ENCODE measurements at regions not wholly inside any gene's neighbourhood (a gene's known extent, or its start where the extent isn't known, plus 50 kb on each side); places are given as distances from the start of the nearest gene placed in this dataset.
"Not testable (repeated sequence)": the region's sequence is repeated elsewhere in the genome, so short reads cannot be mapped to it uniquely, and the experiment has no call there.

DNA sequence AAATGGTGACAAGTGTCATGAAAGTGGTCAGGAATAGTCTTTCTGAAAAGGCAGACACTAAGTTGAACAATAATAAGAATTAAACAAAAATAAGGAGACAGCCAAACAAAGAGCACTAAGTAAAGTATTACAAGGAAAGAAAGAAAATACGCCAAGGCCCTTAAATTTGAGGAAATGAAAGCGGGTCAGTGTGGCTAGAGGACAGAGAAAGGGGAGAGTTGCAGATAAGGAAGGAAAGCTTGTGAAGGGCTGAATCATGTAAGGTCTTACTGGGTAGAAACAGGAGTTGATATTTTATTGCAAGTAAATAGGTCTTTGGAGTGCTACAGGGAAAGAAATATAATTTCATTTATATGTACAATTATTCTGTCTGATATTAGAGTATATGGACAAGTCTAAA, 732.1 kb downstream of the EPHA7 start:
- no peak overlapping the region for H3K4me3 ChIP-seq (ENCODE audit: low read depth, low read length)
- TF ChIP-seq, protein P1, sequence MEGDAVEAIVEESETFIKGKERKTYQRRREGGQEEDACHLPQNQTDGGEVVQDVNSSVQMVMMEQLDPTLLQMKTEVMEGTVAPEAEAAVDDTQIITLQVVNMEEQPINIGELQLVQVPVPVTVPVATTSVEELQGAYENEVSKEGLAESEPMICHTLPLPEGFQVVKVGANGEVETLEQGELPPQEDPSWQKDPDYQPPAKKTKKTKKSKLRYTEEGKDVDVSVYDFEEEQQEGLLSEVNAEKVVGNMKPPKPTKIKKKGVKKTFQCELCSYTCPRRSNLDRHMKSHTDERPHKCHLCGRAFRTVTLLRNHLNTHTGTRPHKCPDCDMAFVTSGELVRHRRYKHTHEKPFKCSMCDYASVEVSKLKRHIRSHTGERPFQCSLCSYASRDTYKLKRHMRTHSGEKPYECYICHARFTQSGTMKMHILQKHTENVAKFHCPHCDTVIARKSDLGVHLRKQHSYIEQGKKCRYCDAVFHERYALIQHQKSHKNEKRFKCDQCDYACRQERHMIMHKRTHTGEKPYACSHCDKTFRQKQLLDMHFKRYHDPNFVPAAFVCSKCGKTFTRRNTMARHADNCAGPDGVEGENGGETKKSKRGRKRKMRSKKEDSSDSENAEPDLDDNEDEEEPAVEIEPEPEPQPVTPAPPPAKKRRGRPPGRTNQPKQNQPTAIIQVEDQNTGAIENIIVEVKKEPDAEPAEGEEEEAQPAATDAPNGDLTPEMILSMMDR (IDR thresholded peaks at IDR 0.05; ENCODE audit: low read depth, low read length) = no peak
- TF ChIP-seq POLR2A (IDR thresholded peaks at IDR 0.05; ENCODE audit: extremely low read depth, insufficient read length) (no peak), MYC (IDR thresholded peaks at IDR 0.05; ENCODE audit: low read depth, low read length) (no peak)
- TF ChIP-seq, protein P2, sequence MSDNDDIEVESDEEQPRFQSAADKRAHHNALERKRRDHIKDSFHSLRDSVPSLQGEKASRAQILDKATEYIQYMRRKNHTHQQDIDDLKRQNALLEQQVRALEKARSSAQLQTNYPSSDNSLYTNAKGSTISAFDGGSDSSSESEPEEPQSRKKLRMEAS (IDR thresholded peaks at IDR 0.05; ENCODE audit: low read depth, low read length) = no peak
- peak; percentile 33 for DNase-seq (ENCODE audit: low read depth)

DNA sequence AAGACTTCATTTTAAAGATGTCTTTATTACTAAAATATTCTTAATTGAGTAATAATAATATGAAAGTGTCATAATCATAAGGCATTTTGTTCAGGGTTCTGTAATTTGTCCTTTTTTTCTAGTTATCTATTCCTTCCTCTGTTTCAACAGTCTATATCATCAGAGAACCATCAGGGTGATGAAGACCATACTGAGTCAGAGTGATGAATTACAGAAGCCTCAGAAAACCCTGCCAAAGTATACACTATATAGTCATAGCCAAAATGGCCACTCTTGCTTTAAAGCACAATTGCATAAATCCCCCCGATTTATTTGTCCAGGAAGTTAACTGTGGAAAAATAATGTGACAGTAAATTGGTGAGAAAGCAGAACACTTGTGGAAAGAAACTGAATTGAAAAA, 735.0 kb downstream of the EPHA7 start:
- TF ChIP-seq, protein P2 (IDR thresholded peaks at IDR 0.05; ENCODE audit: low read depth, low read length) = no peak
- TF ChIP-seq MYC (IDR thresholded peaks at IDR 0.05; ENCODE audit: low read depth, low read length) = no peak
- no peak for TF ChIP-seq POLR2A (IDR thresholded peaks at IDR 0.05; ENCODE audit: extremely low read depth, insufficient read length)
- DNase-seq (ENCODE audit: low read depth) = no peak
- no peak overlapping the region for H3K4me3 ChIP-seq (ENCODE audit: low read depth, low read length)

DNA sequence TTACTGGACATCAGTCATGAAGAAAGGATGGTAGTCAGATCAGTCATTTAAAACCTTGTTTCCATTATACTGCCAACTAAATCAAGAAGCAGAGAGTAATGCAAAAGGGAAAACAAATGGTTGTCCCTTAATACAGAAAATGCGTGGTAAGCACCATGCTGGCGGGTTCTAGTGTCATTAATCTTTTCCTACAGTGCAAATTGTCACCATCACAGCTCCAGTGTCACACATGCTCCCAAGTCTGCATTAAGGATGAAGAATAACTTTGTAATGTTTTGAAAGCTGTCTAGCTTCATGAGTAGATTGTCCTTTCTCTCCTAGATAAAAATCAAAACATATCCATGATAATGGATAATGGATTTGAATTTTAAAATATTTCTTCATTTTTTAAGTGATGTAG, 735.6 kb downstream of the EPHA7 start:
- TF ChIP-seq, protein P2 (IDR thresholded peaks at IDR 0.05; ENCODE audit: low read depth, low read length) = no peak
- TF ChIP-seq POLR2A (IDR thresholded peaks at IDR 0.05; ENCODE audit: extremely low read depth, insufficient read length) (no peak), MYC (IDR thresholded peaks at IDR 0.05; ENCODE audit: low read depth, low read length) (no peak)
- TF ChIP-seq, protein P1 (IDR thresholded peaks at IDR 0.05; ENCODE audit: low read depth, low read length) = no peak
- no peak overlapping the region for H3K4me3 ChIP-seq (ENCODE audit: low read depth, low read length)
- DNase-seq (ENCODE audit: low read depth) = no peak

DNA sequence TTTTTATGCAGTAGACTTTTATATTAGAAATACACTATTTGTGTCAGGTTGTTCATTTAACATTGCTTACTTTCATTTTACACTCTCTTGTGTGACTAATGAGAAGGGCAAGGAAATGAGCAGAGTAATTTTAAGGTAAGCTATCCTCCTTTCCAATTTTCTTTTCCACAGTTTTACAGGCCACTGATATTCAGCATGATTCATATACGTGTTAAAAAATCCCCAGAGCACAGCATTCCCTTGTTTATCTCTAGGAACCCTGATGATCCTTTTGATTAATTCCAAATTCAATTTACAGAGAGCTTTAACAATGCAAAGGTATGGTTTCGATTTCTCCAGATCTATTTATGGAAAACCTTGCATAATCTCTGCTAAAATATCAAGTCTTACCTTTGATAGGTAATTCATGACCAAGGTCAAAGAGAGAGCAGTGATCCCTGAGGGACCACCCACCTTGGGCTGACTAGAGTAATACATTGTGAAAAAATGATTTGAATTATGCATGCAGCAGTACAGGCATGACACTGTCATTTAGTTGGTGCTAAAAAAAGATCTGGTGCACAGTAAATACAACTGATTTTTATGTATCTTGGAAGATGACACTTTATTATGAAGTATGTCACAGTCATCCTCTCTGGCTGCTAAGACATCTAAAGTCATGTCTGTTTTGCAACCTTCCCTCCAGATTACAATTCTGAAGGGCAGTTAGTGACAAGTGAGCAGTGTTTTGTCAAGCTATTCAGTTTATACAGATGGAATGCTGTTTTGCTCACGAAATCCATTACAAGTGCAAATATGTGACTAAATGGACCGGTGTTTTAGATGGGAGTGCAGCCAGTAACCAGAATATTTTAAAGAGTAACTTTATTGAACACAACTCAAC, 736.6 kb downstream of the EPHA7 start:
- DNase-seq (ENCODE audit: low read depth) = no peak
- TF ChIP-seq POLR2A (IDR thresholded peaks at IDR 0.05; ENCODE audit: extremely low read depth, insufficient read length) (no peak), MYC (IDR thresholded peaks at IDR 0.05; ENCODE audit: low read depth, low read length) (no peak)
- TF ChIP-seq, protein P1 (IDR thresholded peaks at IDR 0.05; ENCODE audit: low read depth, low read length) = no peak
- TF ChIP-seq, protein P2 (IDR thresholded peaks at IDR 0.05; ENCODE audit: low read depth, low read length) = no peak
- no peak overlapping the region for H3K4me3 ChIP-seq (ENCODE audit: low read depth, low read length)

DNA sequence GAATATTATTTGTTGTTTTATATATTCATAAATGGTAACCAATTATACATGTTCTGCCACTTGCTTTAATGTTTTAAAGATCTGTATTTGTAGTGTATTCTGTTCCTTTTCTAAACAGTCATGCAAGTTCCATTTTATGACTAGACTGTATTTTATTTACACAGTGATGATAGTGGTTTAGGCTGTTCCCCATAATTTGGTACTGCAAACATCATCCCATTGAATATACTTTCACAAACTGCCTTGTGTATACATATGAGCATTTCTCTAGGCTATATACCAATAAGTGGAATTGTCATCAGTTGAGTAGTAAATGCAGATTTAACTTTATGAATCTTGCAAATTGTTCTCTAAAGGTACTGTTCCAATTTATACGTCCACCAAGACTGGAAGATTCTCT, 738.0 kb downstream of the EPHA7 start:
- no peak for TF ChIP-seq POLR2A (IDR thresholded peaks at IDR 0.05; ENCODE audit: extremely low read depth, insufficient read length)
- TF ChIP-seq, protein P1 (IDR thresholded peaks at IDR 0.05; ENCODE audit: low read depth, low read length) = no peak
- TF ChIP-seq, protein P2 (IDR thresholded peaks at IDR 0.05; ENCODE audit: low read depth, low read length) = no peak
- TF ChIP-seq MYC (IDR thresholded peaks at IDR 0.05; ENCODE audit: low read depth, low read length) = no peak
- no peak for DNase-seq (ENCODE audit: low read depth)
- no peak overlapping the region for H3K4me3 ChIP-seq (ENCODE audit: low read depth, low read length)

DNA sequence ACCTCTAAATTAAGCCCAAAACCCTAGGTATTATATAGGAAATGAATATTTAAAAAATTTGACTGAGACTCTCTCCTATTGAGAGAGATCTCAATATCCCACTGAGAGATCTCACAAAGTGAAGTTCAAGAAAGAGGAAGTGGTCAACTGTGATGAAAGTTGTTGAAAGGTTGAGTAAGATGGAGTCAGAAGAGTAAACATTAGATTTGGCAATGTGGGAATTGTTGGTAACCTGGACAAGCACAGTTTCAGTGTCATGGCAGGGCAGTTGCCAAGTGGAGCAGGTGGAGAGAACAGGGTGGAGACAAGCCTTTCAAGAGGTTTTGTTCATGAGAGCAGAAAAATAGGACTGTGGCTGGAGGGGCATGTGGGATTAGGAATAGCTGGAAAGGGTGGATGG, 747.9 kb downstream of the EPHA7 start:
- H3K4me3 ChIP-seq (ENCODE audit: low read depth, low read length) = not testable (repeated sequence)
- peak; percentile 74 for DNase-seq (ENCODE audit: low read depth)
